Mesendoderm (in vitro differentiated cells): ENCODE measurements at regions not wholly inside any gene's neighbourhood (a gene's known extent, or its start where the extent isn't known, plus 50 kb on each side); places are given as distances from the start of the nearest gene placed in this dataset.
"Not testable (repeated sequence)": the region's sequence is repeated elsewhere in the genome, so short reads cannot be mapped to it uniquely, and the experiment has no call there.

Experiments used
- DNase-seq: peaks from one replicate; pipeline ENCODE4 v3.0.0; 2013
- H2AK5ac ChIP-seq: 2 replicates; pipeline ENCODE4 v1.6.1; 2013; ENCODE audit warnings: low read length, inconsistent platforms
- H2BK120ac ChIP-seq: 2 replicates; pipeline ENCODE4 v1.6.1; 2013; ENCODE audit warnings: low read depth, mild to moderate bottlenecking, low read length, moderate library complexity, mixed read lengths
- H2BK15ac ChIP-seq: replicated peaks from 2 replicates; pipeline ENCODE4 v1.6.1; 2013; ENCODE audit warnings: low read depth, mild to moderate bottlenecking, moderate library complexity
- H2BK5ac ChIP-seq: 2 replicates; pipeline ENCODE4 v1.6.1; 2013; ENCODE audit warnings: low read length, inconsistent platforms
- H3K18ac ChIP-seq: 2 replicates; pipeline ENCODE4 v1.6.1; 2013; ENCODE audit warnings: mild to moderate bottlenecking, low read length, mixed read lengths
- H3K23ac ChIP-seq: one replicate; pipeline ENCODE4 v1.6.1; 2013; ENCODE audit warnings: low read length
- H3K27ac ChIP-seq: 2 replicates; pipeline ENCODE4 v1.5.1; 2013; ENCODE audit warnings: low read depth, mild to moderate bottlenecking, inconsistent platforms, low read length, moderate library complexity
- H3K27me3 ChIP-seq: 2 replicates; pipeline ENCODE4 v1.6.1; 2013; ENCODE audit warnings: low read length, control low read depth, mild to moderate bottlenecking, inconsistent platforms; ENCODE audit not compliant: insufficient read depth, poor library complexity
- H3K36me3 ChIP-seq: 2 replicates; pipeline ENCODE4 v1.6.1; 2013; ENCODE audit warnings: low read length, inconsistent platforms; ENCODE audit not compliant: control insufficient read depth, insufficient read depth
- H3K4ac ChIP-seq: one replicate; pipeline ENCODE4 v1.6.1; 2013; ENCODE audit warnings: low read depth, mild to moderate bottlenecking, low read length, moderate library complexity
- H3K4me1 ChIP-seq: 2 replicates; pipeline ENCODE4 v1.6.1; 2013; ENCODE audit warnings: low read depth, low read length, inconsistent platforms; ENCODE audit not compliant: control insufficient read depth
- H3K4me2 ChIP-seq: 2 replicates; pipeline ENCODE4 v1.6.1; 2013; ENCODE audit warnings: low read length
- H3K4me3 ChIP-seq: 2 replicates; pipeline ENCODE4 v1.5.1; 2013; ENCODE audit warnings: mild to moderate bottlenecking, low read length
- H3K56ac ChIP-seq: one replicate; pipeline ENCODE4 v1.6.1; 2013; ENCODE audit warnings: low read length
- H3K79me1 ChIP-seq: 2 replicates; pipeline ENCODE4 v1.6.1; 2013; ENCODE audit warnings: low read length, inconsistent platforms
- H3K79me2 ChIP-seq: 2 replicates; pipeline ENCODE4 v1.6.1; 2013; ENCODE audit warnings: mild to moderate bottlenecking, low read length; ENCODE audit not compliant: control insufficient read depth, insufficient read depth
- H3K9ac ChIP-seq: 2 replicates; pipeline ENCODE4 v1.6.1; 2013; ENCODE audit warnings: low read length, inconsistent platforms
- H4K5ac ChIP-seq: one replicate; pipeline ENCODE4 v1.6.1; 2013; ENCODE audit warnings: low read length
- H4K8ac ChIP-seq: one replicate; pipeline ENCODE4 v1.6.1; 2013; ENCODE audit warnings: low read depth, mild to moderate bottlenecking, control low read depth, low read length, moderate library complexity
- WGBS: extraction: QIAGEN DNeasy Blood & Tissue Kit; methylation state at CpG from one replicate; pipeline ENCODE4 v1.1.7; 2013; ENCODE audit warnings: low lambda C conversion rate, missing lambda C conversion rate; ENCODE audit not compliant: insufficient coverage; ENCODE audit errors: extremely low coverage; 5-methylcytosine and 5-hydroxymethylcytosine counted together

DNA sequence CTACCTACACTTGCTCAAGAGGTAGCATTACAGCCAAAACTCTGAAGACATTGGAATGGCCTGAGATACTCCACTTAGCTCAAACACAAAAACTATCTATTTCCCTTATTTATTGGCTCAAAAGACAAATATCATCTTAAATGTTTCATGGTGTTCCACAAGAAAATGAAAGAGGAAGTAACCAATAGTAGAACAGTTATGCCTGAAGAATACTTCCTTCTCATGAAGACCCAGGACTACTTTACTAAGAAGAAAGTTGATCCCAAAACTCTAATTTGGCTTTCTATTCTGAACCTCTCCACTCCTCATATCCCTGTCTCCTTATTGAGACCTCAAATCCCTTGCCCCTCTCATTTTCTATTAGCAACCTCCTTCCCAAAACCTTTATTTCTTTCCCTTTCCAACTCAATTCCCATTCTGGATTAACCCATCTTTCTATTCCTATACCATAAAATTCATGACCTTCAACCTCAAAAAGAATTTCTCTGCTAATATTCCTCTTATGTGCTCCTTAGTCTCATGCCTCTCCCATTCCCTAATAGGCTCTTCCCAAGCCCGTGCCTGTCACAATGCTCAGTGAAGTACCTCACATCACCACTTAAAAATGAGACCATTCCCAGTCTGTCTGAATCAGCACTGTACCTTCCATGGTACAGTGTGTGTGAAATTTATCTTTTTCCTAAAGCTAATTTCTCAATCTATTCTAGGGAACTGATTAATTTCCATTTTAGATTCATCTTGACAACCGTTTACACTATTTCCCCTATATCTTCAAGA, 302.2 kb downstream of the ZNF37A start:
- not testable (repeated sequence) for H3K9ac ChIP-seq, H3K4ac ChIP-seq, H3K27me3 ChIP-seq, H3K79me1 ChIP-seq, H3K56ac ChIP-seq, DNase-seq, H4K8ac ChIP-seq, H4K5ac ChIP-seq, H2BK5ac ChIP-seq, H3K27ac ChIP-seq, H3K23ac ChIP-seq, H3K4me2 ChIP-seq, H3K4me3 ChIP-seq, H3K36me3 ChIP-seq, H2BK15ac ChIP-seq, H3K18ac ChIP-seq, H2BK120ac ChIP-seq, H3K4me1 ChIP-seq, H3K79me2 ChIP-seq, H2AK5ac ChIP-seq
- WGBS, result no CpG with 5 or more reads among the region's 2 CpGs

DNA sequence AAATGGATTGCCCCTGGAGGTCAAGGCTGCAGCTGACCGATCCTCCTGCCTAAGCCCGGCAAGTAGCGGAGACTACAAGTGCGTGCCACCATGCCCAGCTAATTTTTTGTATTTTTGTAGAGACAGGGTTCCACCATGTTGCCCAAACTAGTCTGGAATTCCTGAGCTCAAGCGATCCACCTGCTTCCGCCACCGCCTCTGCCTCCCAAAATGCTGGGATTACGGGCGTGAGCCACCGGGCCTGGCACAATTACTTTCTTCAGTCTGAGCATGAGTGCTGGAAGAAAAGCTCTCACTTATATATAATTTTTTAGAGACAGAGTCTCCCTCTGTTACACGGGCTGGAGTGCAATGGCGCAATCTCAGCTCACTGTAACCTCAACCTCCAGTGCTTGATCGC, 307.4 kb downstream of the ZNF37A start:
- H3K4me2 ChIP-seq, H3K23ac ChIP-seq, H3K79me2 ChIP-seq, H3K79me1 ChIP-seq, H3K27me3 ChIP-seq, H3K36me3 ChIP-seq, H3K9ac ChIP-seq, H4K5ac ChIP-seq, H3K27ac ChIP-seq, H4K8ac ChIP-seq, H3K4me3 ChIP-seq, H2BK5ac ChIP-seq, H2BK15ac ChIP-seq, H2BK120ac ChIP-seq, H3K4me1 ChIP-seq, H2AK5ac ChIP-seq, H3K4ac ChIP-seq, H3K18ac ChIP-seq, DNase-seq, H3K56ac ChIP-seq: not testable (repeated sequence)
- no CpG with 5 or more reads among the region's 13 CpGs for WGBS

DNA sequence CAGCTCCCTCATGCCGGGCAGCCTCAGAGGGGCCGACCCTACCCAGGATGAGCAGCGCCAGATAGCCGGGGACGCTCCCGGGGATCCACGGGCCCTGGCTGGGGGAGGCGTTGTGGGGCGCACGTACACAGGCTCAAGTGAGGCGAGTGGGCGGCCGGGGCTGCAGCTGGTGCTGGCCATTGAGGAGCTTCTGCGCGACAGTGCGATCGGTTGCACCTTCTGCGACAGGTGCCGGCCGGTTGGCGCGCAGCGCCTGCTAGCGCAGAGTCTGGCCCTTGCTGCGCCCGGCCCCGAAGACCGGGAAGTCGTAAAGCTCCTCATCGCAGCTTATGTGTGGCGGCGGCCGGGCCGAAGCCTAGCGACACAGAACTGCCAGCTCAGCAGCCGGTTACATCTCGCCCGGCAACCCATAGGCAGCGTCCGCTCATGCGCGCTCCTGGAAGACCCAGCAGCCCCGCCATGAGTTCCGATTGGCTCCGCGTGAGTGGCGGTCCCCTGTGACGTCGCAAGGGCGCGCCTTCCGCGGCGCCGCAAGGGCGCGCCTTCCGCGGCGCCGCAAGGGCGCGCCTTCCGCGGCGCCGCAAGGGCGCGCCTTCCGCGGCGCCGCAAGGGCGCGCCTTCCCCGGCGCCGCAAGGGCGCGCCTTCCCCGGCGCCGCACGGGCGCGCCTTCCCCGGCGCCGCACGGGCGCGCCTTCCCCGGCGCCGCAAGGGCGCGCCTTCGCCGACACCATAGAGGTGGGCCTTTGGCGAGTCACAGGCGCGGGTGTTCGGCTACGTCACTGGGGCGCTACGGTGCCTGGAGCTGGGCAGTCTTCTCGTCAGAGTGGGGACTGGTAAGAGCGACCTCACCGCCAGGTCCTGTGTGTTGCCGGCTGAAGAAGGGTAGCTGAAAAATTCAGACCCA, 308.6 kb downstream of the ZNF37A start:
- H3K4me1 ChIP-seq, H4K5ac ChIP-seq, H3K36me3 ChIP-seq, H2BK5ac ChIP-seq, H3K27ac ChIP-seq, H2BK120ac ChIP-seq, H3K79me1 ChIP-seq, H3K79me2 ChIP-seq, H2BK15ac ChIP-seq, H3K4me3 ChIP-seq, H3K23ac ChIP-seq, H3K18ac ChIP-seq, H2AK5ac ChIP-seq, H4K8ac ChIP-seq, H3K27me3 ChIP-seq, H3K4me2 ChIP-seq, H3K4ac ChIP-seq: not testable (repeated sequence)
- H3K56ac ChIP-seq, result peak overlapping the region; percentile 49
- peak; percentile 88 for DNase-seq
- WGBS, result no CpG with 5 or more reads among the region's 110 CpGs
- H3K9ac ChIP-seq, result peak overlapping the region; percentile 42

DNA sequence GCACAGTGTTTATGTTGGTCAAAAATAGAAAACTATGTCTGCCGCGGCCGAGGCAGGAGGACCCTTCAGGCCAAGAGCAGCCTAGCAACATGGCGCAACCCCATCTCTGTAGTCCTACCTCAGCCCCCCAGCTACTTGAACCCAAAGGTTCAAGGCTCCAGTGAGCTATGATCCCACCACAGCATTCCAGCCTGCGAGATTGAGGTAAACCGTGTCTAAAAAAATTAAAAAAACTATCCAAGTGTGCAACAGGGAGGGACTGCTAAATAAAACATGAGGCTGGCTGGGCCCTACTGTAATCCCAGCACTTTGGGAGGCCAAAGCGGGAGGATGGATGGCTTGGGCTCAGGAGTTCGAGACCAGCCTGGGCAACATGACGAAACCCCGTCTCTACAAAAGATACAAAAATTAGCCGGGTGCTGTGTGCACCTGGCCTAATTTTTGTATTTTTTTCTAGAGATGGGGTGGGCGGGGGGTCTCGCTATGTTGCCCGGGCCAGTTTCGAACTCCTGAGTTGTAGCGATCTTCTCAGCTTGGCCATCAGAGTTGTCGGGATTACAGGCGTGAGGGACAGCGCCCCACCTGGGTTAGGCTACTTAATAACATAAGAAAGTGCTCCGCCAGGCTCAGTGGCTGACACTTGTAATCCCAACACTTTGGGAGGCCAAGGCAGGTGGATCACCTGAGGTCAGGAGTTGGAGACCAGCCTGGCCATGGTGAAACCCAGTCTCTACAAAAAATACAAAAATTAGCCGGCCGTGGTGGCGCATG, 309.4 kb downstream of the ZNF37A start:
- H3K23ac ChIP-seq, H4K5ac ChIP-seq, H3K36me3 ChIP-seq, H2BK5ac ChIP-seq, H2BK15ac ChIP-seq, H3K9ac ChIP-seq, DNase-seq, H3K18ac ChIP-seq, H3K79me1 ChIP-seq, H3K27ac ChIP-seq, H3K4me2 ChIP-seq, H3K27me3 ChIP-seq, H2AK5ac ChIP-seq, H3K79me2 ChIP-seq, H3K4ac ChIP-seq, H4K8ac ChIP-seq, H3K4me1 ChIP-seq, H2BK120ac ChIP-seq, H3K4me3 ChIP-seq: not testable (repeated sequence)
- H3K56ac ChIP-seq, result peak overlapping the region; percentile 49
- no CpG with 5 or more reads among the region's 23 CpGs for WGBS

DNA sequence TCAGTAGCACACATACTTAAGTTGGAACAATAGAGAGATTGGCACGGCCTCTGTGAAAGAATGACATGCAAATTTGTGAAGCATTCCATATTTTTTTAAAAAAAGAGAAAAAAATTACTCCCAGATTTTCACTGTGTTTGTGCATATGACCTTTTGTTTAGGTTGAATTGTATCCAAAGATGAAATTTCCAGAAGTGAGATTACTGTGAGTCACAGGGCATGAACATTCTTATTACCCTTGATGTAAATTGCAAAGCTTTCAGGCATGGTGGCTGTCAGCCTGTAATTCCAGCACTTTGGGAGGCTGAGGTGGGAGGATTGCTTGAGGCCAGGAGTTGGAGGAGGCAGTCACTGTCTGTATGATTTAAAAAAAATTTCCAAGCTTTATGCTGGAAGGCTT, 329.5 kb downstream of the ZNF37A start:
- H3K4me3 ChIP-seq, H4K5ac ChIP-seq, H2BK15ac ChIP-seq, DNase-seq, H3K4me1 ChIP-seq, H3K36me3 ChIP-seq, H3K27me3 ChIP-seq, H2BK5ac ChIP-seq, H3K9ac ChIP-seq, H3K79me1 ChIP-seq, H2AK5ac ChIP-seq, H3K18ac ChIP-seq, H3K4me2 ChIP-seq, H2BK120ac ChIP-seq, H3K4ac ChIP-seq, H3K27ac ChIP-seq, H3K79me2 ChIP-seq, H3K23ac ChIP-seq, H4K8ac ChIP-seq, H3K56ac ChIP-seq: not testable (repeated sequence)
- WGBS, result no CpG with 5 or more reads among the region's 1 CpG
